ENCODE measurements at regions not wholly inside any gene's neighbourhood (a gene's known extent, or its start where the extent isn't known, plus 50 kb on each side); places are given as distances from the start of the nearest gene placed in this dataset.

GRCh38 chr5:57681942-57682341, 199.3 kb upstream of the ACTBL2 start:
- TF ChIP-seq CTCF (conservative IDR thresholded peaks at IDR 0.05; ENCODE audit: low read depth, low read length) (no peak), EZH2 (IDR thresholded peaks at IDR 0.05; ENCODE audit: borderline replicate concordance, low read depth, low read length, poor library complexity, severe bottlenecking) (no peak)
